GM12878 (cell line): ENCODE measurements at regions not wholly inside any gene's neighbourhood (a gene's known extent, or its start where the extent isn't known, plus 50 kb on each side); places are given as distances from the start of the nearest gene placed in this dataset.

Experiments
- ATAC-seq: fragments of 200-7000 bp; cut with Tn5 transposase; 3 replicates; pipeline ENCODE4 v1.9.1; 2020; ENCODE audit warnings: mild to moderate bottlenecking, moderate library complexity
- BruUV-seq: library from RNA; stranded (reverse); fragments of 400-500 nt; replicated peaks from 2 replicates; lab custom pipeline; 2021; lab: Mats Ljungman, UMichigan
- CTCF ChIA-PET: fragments of 300-600 bp; sonication (Branson Sonifier 250); formaldehyde crosslinking; extraction: SDS; loops from one replicate; lab custom pipeline; 2021; ENCODE audit warnings: inconsistent platforms; lab: Yijun Ruan, JAX
- POLR2A ChIA-PET: fragments of 350-600 bp; formaldehyde crosslinking; extraction: SDS; loops from one replicate; lab custom pipeline; 2021; ENCODE audit warnings: inconsistent platforms; lab: Charles Lee
- RAD21 ChIA-PET: fragments of 300-600 bp; sonication (Branson Sonifier 250); formaldehyde crosslinking; loops from one replicate; lab custom pipeline; 2023; ENCODE audit warnings: antibody characterized with exemption; ENCODE audit not compliant: unreplicated experiment; lab: Charles Lee
- SMC1A ChIA-PET: fragments of 300-600 bp; sonication (Branson Sonifier 250); formaldehyde crosslinking; loops from one replicate; lab custom pipeline; 2023; ENCODE audit not compliant: unreplicated experiment, uncharacterized antibody; lab: Charles Lee
- DNase-seq: peaks from one replicate; pipeline ENCODE4 v3.0.0-alpha.2; 2011; ENCODE audit warnings: low read depth, low spot score
- FAIRE-seq: peaks from 3 replicates; lab custom pipeline; 2011; peaks lifted over from hg19 to GRCh38; lab: Jason Lieb, UNC
- H2AFZ ChIP-seq: 2 replicates; pipeline ENCODE4 v1.6.0; 2011; ENCODE audit warnings: low read depth, low read length, control low read depth; ENCODE audit not compliant: control insufficient read depth
- H3K27ac ChIP-seq: 2 replicates; pipeline ENCODE4 v1.5.1; 2011; ENCODE audit warnings: control low read depth; ENCODE audit not compliant: control insufficient read depth, insufficient read depth
- H3K27me3 ChIP-seq, 2 experiments: replicated peaks in 1 of 2; 2 replicates each; pipeline versions ENCODE4 v1.6.0 to v1.6.1; 2011; ENCODE audit warnings: low read length in 1 of 2; ENCODE audit not compliant: control insufficient read depth in 2 of 2, insufficient read depth in 2 of 2
- H3K36me3 ChIP-seq, 2 experiments: 2 replicates each; pipeline ENCODE4 v1.5.1; 2011; ENCODE audit warnings: low read length in 1 of 2; ENCODE audit not compliant: control insufficient read depth in 2 of 2, insufficient read depth in 2 of 2
- H3K4me1 ChIP-seq: 2 replicates; pipeline ENCODE4 v1.6.1; 2011; ENCODE audit warnings: mild to moderate bottlenecking, low read length, moderate library complexity, mixed read lengths; ENCODE audit not compliant: control insufficient read depth, insufficient read depth
- H3K4me2 ChIP-seq: 2 replicates; pipeline ENCODE4 v1.6.0; 2011; ENCODE audit warnings: control low read depth; ENCODE audit not compliant: control insufficient read depth, insufficient read depth
- H3K4me3 ChIP-seq: fragments of 200-600 bp; sonication (generic); 2 replicates; pipeline ENCODE4 v1.5.1; 2016
- H3K79me2 ChIP-seq: 2 replicates; pipeline ENCODE4 v1.6.0; 2011; ENCODE audit warnings: low read length; ENCODE audit not compliant: control insufficient read depth, insufficient read depth
- H3K9ac ChIP-seq: 2 replicates; pipeline ENCODE4 v1.8.0; 2011; ENCODE audit warnings: low read length, control low read depth, mixed read lengths; ENCODE audit not compliant: control insufficient read depth, insufficient read depth
- H3K9me3 ChIP-seq: replicated peaks from 3 replicates; pipeline ENCODE4 v1.5.1; 2011; ENCODE audit warnings: mild to moderate bottlenecking, low read length; ENCODE audit not compliant: control insufficient read depth, insufficient read depth
- H4K20me1 ChIP-seq: 2 replicates; pipeline ENCODE4 v1.6.0; 2011; ENCODE audit not compliant: control insufficient read depth, insufficient read depth
- ASH2L ChIP-seq: fragments of 300-600, 200-600 bp; sonication (generic); IDR thresholded peaks from 2 replicates; pipeline ENCODE4 v1.6.1; 2017; ENCODE audit warnings: low read depth, mild to moderate bottlenecking, borderline replicate concordance
- CTCF ChIP-seq, 3 experiments: IDR thresholded peaks in 2 of 3; conservative IDR thresholded peaks in 1 of 3; 2 replicates each; pipeline ENCODE4 v1.5.1; 2011; ENCODE audit warnings: low read depth in 3 of 3, low read length in 3 of 3, mild to moderate bottlenecking in 3 of 3, control low read depth in 2 of 3, moderate library complexity in 2 of 3, inconsistent platforms in 1 of 3, mixed read lengths in 1 of 3; ENCODE audit not compliant: control insufficient read depth in 2 of 3, insufficient read depth in 1 of 3; ENCODE audit errors: extremely low read depth in 1 of 3
- EGR1 ChIP-seq, 2 experiments: IDR thresholded peaks; 1 replicate in 1 of 2; 2 replicates in 1 of 2; pipeline ENCODE4 v1.6.1; 2011 to 2012; ENCODE audit warnings: low read depth in 2 of 2, low read length in 2 of 2, borderline replicate concordance in 1 of 2, mild to moderate bottlenecking in 1 of 2, moderate library complexity in 1 of 2
- JUND ChIP-seq: IDR thresholded peaks from 2 replicates; pipeline ENCODE4 v1.6.1; 2012; ENCODE audit warnings: low read depth, mild to moderate bottlenecking, low read length, improper control_type of control experiment, moderate library complexity
- MEF2A ChIP-seq: IDR thresholded peaks from 2 replicates; pipeline ENCODE4 v1.6.1; 2011; ENCODE audit warnings: low read depth, mild to moderate bottlenecking, low read length, moderate library complexity; ENCODE audit not compliant: insufficient read depth
- MXI1 ChIP-seq: fragments of 150-350 bp; IDR thresholded peaks from 2 replicates; pipeline ENCODE4 v1.6.1; 2011; ENCODE audit warnings: low read depth, mild to moderate bottlenecking, inconsistent platforms, low read length, improper control_type of control experiment
- MYB ChIP-seq: fragments of 150-350 bp; IDR thresholded peaks from 2 replicates; pipeline ENCODE4 v1.6.1; 2014; ENCODE audit warnings: mild to moderate bottlenecking, low read depth, low read length, borderline replicate concordance
- NRF1 ChIP-seq: conservative IDR thresholded peaks from 2 replicates; pipeline ENCODE4 v1.6.1; 2011; ENCODE audit warnings: mild to moderate bottlenecking, low read depth, low read length, improper control_type of control experiment
- SMAD1 ChIP-seq: fragments of 450-650 bp; IDR thresholded peaks from 2 replicates; pipeline ENCODE4 v1.6.1; 2018; ENCODE audit warnings: mild to moderate bottlenecking, low read depth; ENCODE audit not compliant: partially characterized antibody
- ZBED1 ChIP-seq: IDR thresholded peaks from 2 replicates; pipeline ENCODE4 v1.6.1; 2016; ENCODE audit warnings: borderline replicate concordance
- ZNF384 ChIP-seq: IDR thresholded peaks from 2 replicates; pipeline ENCODE4 v1.6.1; 2012; ENCODE audit warnings: low read depth, mild to moderate bottlenecking, low read length, improper control_type of control experiment, borderline replicate concordance
- WGBS: methylation state at CpG from one replicate; pipeline ENCODE4 v1.1.6; 2016; ENCODE audit warnings: low lambda C conversion rate; ENCODE audit not compliant: insufficient replicate concordance, insufficient coverage; ENCODE audit errors: missing lambda C conversion rate; 5-methylcytosine and 5-hydroxymethylcytosine counted together
- in situ Hi-C: fragments of 300-500 bp; cut with MboI; formaldehyde crosslinking; loops from 9 replicates; pipeline ENCODE4 v1.14.3; 2018; ENCODE audit warnings: mixed read lengths
- intact Hi-C: fragments of 100-400 bp; cut with micrococcal nuclease; formaldehyde crosslinking; loops from one replicate; pipeline ENCODE4 v1.14.2; 2022; ENCODE audit not compliant: unreplicated experiment
- TF ChIP-seq, protein P1 (sequence below): fragments of 450-650 bp; IDR thresholded peaks from 2 replicates; pipeline ENCODE4 v1.6.1; 2017; ENCODE audit warnings: low read depth, mild to moderate bottlenecking, moderate library complexity
- TF ChIP-seq, protein P2 (sequence below): IDR thresholded peaks from 2 replicates; pipeline ENCODE4 v1.6.1; 2012; ENCODE audit warnings: low read length, inconsistent platforms
- TF ChIP-seq, protein P3 (sequence below): fragments of 450-650 bp; IDR thresholded peaks from 2 replicates; pipeline ENCODE4 v1.6.1; 2017; ENCODE audit warnings: borderline replicate concordance
- TF ChIP-seq, protein P4 (sequence below): fragments of 450-650 bp; IDR thresholded peaks from 2 replicates; pipeline ENCODE4 v1.6.1; 2018; ENCODE audit warnings: mild to moderate bottlenecking, low read depth, moderate library complexity; ENCODE audit not compliant: partially characterized antibody

DNA sequence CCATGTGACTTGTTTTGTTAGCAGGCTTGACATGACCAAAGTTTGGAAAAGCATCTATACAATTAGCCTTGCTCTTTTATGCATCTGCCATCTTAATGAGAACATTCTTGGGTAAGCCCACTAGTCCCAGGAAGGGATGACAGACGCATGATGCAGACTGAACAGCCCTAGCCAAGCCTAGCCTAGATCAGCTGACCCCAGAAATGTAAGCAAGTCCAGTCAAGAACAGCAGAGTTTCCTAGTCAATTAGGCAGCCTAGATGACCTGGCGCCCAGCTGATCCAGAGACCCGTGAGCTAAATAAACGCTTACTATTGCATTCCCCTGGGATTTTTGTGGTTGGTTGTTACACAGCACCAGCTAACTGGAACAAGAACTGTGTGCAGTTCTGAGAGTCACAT is 457.9 kb downstream of the BCOR start:
- Histone ChIP-seq H3K4me3 (no peak overlapping the region), H3K79me2 (no peaks in the 10 kb centered on the region), H3K4me1 (no peaks in the 10 kb centered on the region; the same call in 1 of the 2 replicates), H4K20me1 (no peaks in the 10 kb centered on the region), H2AFZ (no peak overlapping the region), H3K9ac (no peak overlapping the region), H3K4me2 (no peak overlapping the region), H3K27me3 (no peaks in the 10 kb centered on the region), H3K36me3 (no peaks in the 10 kb centered on the region), H3K9me3 (no peaks in the 10 kb centered on the region), H3K27ac (no peak overlapping the region)
- RAD21 ChIA-PET = no interaction called here
- SMC1A ChIA-PET = no interaction called here
- POLR2A ChIA-PET = no interaction called here
- no TSS peak for BruUV-seq
- FAIRE-seq = no peak
- in situ Hi-C loops = no loop called here
- no peak for ATAC-seq
- CTCF ChIA-PET = no interaction called here
- TF ChIP-seq MYB (no peak), MEF2A (no peak), ZBED1 (no peak), MXI1 (no peak), ASH2L (no peak), CTCF (IDR thresholded peaks at IDR 0.05 in 2 of 3, conservative IDR thresholded peaks at IDR 0.05 in 1 of 3; ENCODE audit: control insufficient read depth in 2 of 3, extremely low read depth in 1 of 3, insufficient read depth in 1 of 3, low read depth in 3 of 3, low read length in 3 of 3) (no peak), EGR1 (IDR thresholded peaks at IDR 0.05; ENCODE audit: borderline replicate concordance in 1 of 2, low read depth in 2 of 2, low read length in 2 of 2) (no peak), NRF1 (no peak), ZNF384 (no peak), SMAD1 (no peak), JUND (no peak)
- TF ChIP-seq, protein P1, sequence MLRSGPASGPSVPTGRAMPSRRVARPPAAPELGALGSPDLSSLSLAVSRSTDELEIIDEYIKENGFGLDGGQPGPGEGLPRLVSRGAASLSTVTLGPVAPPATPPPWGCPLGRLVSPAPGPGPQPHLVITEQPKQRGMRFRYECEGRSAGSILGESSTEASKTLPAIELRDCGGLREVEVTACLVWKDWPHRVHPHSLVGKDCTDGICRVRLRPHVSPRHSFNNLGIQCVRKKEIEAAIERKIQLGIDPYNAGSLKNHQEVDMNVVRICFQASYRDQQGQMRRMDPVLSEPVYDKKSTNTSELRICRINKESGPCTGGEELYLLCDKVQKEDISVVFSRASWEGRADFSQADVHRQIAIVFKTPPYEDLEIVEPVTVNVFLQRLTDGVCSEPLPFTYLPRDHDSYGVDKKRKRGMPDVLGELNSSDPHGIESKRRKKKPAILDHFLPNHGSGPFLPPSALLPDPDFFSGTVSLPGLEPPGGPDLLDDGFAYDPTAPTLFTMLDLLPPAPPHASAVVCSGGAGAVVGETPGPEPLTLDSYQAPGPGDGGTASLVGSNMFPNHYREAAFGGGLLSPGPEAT = no peak
- TF ChIP-seq, protein P2, sequence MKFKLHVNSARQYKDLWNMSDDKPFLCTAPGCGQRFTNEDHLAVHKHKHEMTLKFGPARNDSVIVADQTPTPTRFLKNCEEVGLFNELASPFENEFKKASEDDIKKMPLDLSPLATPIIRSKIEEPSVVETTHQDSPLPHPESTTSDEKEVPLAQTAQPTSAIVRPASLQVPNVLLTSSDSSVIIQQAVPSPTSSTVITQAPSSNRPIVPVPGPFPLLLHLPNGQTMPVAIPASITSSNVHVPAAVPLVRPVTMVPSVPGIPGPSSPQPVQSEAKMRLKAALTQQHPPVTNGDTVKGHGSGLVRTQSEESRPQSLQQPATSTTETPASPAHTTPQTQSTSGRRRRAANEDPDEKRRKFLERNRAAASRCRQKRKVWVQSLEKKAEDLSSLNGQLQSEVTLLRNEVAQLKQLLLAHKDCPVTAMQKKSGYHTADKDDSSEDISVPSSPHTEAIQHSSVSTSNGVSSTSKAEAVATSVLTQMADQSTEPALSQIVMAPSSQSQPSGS = no peak
- TF ChIP-seq, protein P3, sequence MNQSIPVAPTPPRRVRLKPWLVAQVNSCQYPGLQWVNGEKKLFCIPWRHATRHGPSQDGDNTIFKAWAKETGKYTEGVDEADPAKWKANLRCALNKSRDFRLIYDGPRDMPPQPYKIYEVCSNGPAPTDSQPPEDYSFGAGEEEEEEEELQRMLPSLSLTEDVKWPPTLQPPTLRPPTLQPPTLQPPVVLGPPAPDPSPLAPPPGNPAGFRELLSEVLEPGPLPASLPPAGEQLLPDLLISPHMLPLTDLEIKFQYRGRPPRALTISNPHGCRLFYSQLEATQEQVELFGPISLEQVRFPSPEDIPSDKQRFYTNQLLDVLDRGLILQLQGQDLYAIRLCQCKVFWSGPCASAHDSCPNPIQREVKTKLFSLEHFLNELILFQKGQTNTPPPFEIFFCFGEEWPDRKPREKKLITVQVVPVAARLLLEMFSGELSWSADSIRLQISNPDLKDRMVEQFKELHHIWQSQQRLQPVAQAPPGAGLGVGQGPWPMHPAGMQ = no peak
- TF ChIP-seq, protein P4, sequence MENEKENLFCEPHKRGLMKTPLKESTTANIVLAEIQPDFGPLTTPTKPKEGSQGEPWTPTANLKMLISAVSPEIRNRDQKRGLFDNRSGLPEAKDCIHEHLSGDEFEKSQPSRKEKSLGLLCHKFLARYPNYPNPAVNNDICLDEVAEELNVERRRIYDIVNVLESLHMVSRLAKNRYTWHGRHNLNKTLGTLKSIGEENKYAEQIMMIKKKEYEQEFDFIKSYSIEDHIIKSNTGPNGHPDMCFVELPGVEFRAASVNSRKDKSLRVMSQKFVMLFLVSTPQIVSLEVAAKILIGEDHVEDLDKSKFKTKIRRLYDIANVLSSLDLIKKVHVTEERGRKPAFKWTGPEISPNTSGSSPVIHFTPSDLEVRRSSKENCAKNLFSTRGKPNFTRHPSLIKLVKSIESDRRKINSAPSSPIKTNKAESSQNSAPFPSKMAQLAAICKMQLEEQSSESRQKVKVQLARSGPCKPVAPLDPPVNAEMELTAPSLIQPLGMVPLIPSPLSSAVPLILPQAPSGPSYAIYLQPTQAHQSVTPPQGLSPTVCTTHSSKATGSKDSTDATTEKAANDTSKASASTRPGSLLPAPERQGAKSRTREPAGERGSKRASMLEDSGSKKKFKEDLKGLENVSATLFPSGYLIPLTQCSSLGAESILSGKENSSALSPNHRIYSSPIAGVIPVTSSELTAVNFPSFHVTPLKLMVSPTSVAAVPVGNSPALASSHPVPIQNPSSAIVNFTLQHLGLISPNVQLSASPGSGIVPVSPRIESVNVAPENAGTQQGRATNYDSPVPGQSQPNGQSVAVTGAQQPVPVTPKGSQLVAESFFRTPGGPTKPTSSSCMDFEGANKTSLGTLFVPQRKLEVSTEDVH = no peak
- intact Hi-C loops = loop anchor here (5.0 kb wide), 1 partner anchor 978 kb away; no protein-coding TSS in a partner anchor
- 13% methylated on average over 4 of the region's 4 CpGs for WGBS
- DNase-seq = no peak
